GM19238 (cell line): ENCODE measurements at regions not wholly inside any gene's neighbourhood (a gene's known extent, or its start where the extent isn't known, plus 50 kb on each side); places are given as distances from the start of the nearest gene placed in this dataset.
"Not testable (repeated sequence)": the region's sequence is repeated elsewhere in the genome, so short reads cannot be mapped to it uniquely, and the experiment has no call there.

ENCODE experiments used
- DNase-seq: peaks from one replicate; pipeline ENCODE4 v3.0.0; 2011; ENCODE audit warnings: low spot score; ENCODE audit not compliant: insufficient read length

DNA sequence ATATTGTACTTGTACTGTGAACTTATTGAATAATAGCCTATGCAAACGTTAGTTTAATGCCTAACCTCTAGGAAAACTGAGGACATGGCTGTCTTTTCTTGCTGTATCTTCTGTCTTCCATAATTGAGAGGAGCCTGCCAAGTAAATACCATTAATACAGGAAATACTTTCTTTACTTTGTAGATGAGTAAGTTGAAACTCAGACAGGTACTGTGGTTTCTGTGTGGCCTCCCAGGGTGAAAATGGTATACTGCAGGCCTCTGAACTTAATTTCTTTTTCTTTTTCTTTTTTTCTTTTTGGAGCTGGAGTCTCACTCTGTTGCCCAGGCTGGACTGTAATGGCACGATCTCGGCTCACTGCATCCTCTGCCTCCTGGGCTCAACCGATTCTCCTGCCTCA is 208.8 kb upstream of the ADGRL4 start:
- DNase-seq, result no peak

DNA sequence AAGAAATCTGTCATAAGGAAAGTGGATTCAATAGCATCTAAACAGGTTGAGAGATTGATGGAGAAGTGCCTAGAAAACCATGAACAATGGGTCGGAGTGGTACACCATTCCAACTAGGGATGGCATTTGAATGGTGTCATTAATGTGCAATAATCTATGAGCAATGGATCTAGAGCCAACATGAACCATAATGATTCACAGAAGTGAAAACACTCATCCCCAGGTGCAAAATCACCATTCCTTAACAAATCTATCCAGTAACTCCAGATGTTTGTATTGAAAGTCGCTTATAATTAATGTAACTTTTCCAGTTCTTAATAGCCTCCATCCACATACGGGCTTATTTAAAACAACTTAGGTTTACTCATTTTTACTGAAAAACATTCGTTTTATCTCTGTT is 201.3 kb upstream of the ADGRL4 start:
- DNase-seq, result no peak

DNA sequence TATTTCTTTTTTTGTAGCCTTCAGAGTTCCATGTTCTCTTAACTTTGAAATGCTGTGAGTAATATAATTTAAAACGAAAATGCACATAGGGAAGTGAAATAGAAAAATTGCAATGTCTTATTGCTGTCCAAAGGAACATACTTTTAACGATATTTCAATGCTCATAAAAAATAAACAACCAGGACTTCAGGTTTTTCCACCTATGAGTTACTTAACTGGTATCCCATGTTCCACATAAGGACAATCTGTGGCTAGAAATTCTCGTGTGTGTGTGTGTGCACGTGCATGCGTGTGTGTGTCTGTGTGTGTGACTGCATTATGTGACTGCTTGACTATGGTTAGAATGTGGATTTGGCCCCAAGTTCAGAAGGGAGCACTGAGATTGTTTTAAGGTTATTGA is 200.8 kb upstream of the ADGRL4 start:
- DNase-seq, result no peak

DNA sequence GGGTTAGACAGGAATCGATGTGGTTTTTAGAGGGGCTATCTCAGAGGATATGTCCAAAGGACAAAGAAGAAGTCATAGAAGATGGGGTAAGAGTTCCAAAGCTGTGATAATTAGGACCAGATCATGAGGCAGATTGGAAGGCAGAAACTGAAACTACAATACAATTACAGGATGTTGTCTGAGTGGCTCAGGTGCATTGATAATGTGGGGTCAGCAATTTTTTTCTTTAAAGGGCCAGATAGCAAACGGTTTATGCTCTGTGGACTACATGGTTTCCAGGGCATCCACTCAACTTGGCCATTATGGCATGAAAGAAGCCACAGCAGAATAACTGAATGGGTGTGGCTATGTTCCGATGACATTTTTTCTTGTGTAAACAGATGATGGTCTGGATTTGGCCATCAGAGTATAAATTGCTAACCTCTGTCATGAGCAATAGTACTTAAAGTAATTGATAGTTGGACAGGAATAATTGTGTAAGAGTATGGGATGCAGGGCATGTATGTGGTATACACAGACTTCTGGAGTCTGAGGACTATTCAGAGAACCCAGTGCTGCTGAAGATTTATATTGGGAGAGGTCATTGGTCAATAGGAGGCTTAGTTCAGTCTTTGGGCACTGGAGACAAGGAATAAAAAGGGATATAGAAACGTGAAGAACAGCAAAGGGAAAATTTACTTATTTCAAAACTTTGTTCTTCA is 198.4 kb upstream of the ADGRL4 start:
- no peak for DNase-seq

DNA sequence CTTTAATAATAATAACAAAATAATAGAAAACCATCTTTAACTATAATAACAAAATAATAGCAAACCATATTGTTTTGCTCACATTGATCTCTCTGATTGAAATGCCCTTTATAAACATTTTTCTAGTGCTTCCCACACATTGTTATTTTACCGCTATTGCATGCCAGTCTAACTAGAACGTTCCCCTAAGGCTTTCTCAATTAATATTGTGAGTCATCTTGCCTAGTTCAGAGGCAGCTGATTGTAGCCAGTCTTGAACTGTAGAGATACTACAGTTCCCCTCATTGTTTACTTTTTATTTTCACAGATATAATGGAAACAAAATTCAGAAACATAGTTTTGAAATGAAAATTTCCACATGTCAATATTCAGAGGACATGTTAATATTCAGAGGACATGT is 192.3 kb upstream of the ADGRL4 start:
- DNase-seq, result no peak

DNA sequence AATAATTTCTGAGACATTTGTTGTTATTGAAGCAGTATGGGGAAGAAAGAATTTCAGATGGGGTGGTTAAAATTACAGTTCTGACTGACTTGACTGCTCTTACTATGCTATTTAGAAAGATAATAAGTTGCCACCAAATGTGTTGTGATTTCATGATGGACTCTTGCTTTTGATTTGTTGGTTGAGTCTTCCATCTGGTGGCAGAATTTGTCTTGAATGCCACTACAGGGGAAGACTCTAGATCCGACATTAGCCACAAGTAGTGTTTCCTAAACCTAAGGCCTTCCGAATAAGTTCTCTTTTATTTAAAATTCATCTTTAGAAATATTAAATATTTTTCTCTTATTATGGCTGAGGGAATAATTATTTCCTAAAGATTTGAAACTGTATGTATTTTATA is 190.9 kb upstream of the ADGRL4 start:
- DNase-seq, result no peak

DNA sequence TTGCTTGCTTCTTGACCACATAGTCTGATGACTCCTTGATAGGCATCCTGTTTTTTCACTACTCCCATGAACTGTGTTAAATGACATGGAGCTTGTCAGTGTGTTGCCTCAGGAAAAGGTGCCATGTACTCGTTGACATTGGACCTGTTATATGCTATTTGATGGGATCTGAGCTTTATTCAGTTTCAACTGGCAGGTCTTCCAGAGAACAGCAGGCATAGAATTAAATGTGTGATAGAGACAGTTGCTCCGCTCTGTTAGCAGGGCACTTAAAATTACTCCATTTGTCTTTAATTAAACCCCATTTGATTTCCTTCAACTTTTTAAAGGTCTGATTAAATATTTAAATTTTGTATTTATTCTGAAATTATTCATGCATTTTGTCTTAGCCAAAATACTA is 189.7 kb upstream of the ADGRL4 start:
- DNase-seq, result no peak

DNA sequence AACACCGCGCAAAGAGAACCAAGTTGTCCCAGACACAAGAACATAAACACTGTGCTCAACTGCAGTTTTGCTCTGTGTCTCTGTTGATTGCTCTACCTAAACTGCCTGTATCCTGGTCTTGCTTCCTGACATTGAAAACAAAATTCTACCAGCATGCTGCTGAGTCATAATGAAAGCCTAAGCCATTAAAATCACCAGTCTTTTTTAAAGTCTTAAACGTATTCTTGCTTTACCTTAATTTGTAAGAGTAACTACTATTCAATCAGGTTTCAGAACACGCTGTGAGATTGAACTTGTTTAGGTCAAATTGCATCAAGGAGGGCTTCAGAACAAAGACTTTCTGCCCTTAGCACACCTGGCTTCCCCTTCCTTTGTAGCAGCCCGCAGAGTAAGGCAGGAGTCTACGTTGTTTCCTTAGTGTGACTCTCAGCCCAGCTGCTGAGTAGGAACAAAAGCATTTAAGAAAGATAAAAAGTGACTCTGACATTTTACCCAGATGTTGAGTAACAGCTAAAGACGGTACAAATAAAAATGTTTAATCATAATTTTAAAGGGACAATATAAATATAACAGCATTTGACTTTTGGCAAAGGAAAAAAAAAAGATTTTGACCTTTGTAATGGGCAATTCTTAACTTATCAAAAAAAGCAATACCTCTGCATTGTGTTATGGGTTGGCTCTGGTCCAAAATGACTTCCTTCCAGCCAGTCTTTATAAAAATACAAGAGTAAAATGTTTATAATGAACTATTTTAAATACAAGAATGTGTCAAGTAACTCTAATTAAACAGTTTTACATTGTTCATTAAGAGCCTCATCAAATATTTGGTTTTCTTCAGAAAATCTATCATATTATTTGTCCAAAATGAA is 186.9 kb upstream of the ADGRL4 start:
- no peak for DNase-seq

DNA sequence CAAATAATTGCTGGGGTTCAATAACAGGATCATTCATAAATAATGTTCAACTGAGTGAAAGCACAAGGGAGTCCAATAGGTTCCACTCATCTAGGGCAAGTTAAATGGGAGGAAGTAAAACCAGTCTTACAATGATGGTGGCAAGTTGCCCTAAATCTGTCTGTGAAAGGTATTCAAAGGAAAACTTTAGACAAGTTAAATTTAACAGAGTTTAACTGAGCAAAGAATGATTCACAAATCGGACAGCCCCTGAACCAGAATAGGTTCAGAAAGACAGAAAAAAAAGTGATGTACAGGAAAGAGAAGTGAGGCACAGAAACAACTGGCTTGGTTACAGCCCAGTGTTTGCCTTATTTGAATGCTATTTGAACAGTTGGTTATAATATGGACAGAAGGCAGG is 183.5 kb upstream of the ADGRL4 start:
- no peak for DNase-seq

DNA sequence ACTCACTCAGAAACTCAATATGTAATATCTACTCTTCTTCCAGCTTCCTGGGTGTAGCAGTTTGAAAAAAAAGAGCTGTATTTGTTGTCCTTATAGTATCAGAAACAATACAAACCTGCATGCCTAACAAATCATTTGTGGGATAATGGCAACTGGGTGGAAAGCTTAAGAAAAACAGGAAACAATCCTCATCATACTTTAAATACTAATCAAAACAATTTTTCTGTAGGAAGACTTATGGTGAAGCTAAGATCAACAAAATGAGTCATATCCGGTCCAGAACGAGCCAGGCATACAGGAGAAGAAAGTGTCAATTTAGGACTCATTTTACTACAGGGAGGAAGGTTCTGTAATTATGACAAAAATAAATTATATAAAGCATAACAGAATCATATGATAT is 181.8 kb upstream of the ADGRL4 start:
- no peak for DNase-seq

DNA sequence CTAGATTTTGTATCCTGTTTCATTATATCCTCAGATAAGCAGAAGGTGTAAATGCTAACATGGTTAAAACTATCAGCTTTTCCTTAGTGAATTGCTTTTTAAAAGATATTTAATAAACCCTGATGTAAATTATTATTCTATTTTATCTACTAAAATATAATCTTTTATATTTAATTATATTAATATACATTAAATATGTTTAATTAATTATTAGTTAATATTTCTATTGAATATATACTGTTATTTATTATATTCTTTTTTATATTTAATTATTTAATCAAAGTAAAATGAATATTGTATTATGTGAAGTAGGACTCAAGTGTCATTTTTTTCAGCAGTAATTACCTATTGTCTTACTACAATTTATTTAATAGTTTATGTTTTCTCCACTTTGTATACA is 179.7 kb upstream of the ADGRL4 start:
- no peak for DNase-seq

DNA sequence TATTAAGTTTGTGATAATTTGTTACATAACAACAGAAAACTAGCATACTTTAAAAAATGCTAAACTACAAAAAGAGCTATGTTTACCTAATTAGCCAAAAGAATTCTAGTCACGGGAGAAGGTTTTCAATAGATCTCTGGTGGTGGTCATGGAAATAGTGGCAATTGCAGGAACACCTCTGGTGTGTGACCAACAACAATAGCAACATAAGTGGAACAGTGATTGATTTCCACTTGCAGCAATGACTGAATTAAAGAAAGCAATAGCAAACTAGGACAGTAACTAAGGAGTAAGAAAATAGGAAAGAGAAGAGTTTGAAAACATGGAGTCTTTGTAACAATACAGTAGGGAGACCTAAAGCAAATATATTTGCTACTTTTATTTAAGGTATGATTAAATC is 171.3 kb upstream of the ADGRL4 start:
- DNase-seq, result no peak

DNA sequence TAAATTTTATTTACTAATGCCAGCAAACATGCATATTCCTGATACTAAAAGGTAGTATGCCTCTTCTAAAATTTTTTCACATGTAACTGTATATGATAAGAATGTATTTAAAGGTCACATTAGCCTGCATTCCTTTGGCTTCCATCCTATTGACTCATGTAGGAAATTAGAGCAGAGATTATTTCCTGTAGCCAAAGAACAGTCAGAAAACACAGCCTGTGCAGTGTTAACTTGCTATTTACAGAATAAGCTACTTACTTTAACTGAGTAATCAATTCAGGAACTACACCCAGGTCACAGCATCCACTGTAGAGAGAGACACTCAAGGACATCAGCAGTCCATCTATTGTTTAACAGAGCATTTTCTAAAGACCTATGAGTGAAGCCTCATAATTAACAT is 154.5 kb upstream of the ADGRL4 start:
- DNase-seq, result no peak

DNA sequence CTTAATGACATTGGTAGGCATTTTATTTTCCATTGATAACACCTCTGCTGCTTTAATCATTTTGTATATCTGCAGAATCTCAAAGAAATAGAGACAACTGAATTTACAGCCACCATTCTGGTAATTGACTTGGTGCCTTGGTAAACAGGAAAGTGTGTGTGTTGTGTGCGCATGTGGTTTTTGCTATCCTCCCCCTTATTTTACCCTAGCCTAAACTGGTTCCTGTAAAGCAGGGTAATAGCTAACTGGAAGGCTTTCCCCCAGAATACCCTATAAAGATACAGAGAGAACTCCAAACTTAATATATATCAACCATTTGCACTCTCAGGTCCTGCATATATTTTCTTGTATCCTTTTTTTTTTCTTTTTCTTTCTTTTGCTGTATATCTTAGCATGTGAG is 149.5 kb upstream of the ADGRL4 start:
- DNase-seq, result no peak

DNA sequence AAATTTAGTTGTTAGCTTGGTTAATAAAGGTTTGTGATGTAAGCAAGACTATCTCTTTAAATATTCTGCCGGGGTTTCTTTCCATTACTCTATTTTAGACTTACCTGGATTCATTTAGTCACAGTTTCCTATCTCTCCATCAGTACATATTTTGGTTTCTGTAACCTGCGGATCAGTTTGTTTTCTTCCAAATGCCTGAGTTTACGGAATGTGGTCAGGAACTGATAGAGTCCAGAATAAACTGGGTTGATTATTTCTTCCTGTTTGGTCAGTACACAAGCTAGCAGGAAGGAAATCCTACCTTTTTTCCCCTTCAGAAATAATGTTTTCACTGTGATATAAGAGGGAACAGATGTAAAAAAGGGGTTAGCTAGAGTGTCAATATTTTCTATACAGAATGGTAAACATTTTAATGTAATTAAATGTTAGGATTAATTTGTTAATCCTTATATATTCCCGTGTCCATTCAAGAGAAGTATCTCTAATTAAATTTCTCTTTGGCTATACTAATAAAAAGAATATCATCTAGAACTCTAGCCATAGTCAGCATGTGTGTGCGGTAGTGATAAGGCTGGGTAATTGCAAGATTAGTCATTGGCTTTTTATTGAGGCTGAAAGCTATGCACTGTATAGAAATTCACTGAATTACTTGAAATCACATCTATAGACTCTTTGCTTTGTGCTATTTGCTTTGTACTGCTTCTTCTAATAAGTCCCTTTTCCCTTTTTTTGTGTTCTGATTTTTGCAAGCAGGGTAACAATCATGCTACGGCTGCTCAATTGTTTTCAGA is 144.7 kb upstream of the ADGRL4 start:
- DNase-seq, result no peak

DNA sequence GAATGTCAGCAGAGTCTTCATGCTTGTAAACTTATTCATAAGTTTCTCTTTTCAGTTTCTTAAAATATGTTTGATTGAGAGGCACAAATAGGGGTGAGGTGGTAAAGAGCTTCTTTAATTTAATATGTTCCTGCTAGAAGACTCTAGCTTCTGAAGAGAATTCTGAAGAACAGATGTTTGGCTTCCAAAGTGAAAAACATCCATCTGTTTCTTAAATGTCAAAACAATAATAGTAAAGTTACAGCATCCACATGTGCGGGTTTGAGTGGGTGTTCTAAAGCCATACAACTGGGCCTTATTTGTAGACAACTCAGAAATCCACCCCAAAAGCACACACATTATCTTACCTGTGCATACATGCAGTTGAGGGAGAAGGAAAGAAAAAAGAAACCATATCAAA is 144.0 kb upstream of the ADGRL4 start:
- DNase-seq, result no peak

DNA sequence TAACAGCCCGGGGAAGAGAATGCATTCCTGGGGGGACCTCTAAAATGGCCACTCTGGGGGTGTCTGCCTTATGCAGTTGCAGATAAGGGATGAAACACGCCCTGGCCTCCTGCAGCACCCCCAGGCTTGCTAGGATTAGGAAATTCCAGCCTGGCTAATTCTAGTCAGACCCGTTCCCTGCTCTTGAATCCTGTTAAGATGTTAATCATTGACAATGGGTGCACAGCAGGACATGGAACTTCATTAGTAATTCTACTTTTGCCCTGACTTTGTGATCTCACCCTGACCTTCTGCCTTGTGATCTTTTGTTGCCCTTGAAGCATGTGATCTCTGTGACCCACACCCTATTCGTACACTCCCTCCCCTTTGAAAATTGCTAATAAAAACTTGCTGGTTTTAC is 131.7 kb upstream of the ADGRL4 start:
- DNase-seq, result not testable (repeated sequence)

DNA sequence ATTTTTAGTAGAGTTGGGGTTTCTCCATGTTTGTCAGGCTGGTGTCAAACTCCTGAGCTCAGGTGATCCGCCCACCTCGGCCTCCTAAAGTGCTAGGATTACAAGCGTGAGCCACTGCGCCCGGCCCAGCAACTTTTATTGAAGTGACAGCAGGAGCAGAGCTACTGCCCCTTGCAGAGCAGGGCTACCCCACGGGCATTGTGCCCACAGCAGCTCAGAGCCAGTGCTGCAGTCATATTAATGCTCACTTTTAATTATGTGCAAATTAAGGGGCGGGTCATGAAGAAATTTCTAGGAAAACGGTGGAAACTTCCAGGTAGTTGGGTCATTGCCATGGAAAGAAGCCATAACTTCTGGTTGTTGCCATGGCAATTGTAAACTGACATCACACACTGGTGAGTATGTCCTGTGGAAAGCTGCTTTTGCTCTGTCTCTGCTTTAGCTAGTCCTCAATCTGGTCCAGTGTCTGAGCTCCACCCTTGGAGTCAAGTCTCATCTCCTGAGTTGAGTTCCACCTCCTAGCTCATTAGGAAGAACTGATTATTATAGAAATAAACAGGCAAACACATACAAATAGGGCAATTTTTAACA is 127.3 kb upstream of the ADGRL4 start:
- no peak for DNase-seq

DNA sequence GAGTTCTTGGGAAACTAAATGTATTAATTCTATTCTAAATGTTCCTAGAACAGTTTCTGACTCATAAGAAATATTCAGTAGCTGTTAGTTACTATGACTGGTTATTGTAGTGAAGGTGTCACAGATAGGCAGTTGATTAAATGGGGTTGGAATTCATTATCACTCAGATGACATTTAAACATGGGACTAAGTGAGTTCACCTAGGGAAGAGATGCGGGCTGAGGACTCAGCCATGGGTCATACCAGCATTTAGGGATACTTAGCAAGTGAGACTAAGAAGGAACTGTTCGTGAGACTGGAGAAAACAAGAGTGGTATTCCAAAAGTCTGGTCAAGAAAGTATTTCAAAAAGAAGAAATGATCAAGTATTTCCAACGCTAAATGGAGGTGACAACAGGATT is 125.1 kb upstream of the ADGRL4 start:
- no peak for DNase-seq

DNA sequence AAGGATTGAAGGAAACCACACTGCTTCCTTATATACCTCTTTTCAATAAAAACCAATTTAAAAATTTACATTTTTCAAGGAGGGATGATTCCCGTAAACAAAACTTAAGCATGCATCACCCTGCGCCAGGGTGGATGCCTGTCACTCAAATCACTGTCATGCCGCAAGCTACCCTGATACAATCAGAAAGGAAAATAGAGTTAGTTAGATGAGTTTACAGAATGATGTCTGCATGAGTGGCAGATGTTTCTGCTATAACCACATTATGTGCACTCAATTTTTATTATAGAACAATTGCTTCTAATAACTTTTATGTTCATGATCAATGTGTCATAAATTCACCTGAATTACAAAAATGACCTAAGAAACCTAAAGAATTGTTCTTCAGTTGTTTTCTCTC is 123.4 kb upstream of the ADGRL4 start:
- no peak for DNase-seq

DNA sequence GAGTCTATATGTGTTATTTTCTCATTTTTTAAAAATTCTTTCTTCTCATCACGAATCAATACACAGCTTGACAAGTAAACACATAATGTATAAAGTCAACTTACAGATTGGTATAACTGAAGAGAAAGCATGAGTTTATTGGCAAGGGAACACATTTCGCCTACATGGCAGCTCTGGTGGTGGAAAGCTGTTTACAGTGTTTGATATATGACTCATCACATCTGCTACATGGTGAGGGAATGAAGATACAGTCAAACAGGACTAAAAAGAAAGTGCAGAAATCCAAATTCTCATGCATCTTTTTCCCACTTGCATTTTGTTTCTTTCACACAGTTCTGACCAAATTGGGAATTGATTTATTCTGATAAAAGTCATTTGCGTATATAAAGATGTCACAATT is 122.2 kb upstream of the ADGRL4 start:
- DNase-seq, result no peak

DNA sequence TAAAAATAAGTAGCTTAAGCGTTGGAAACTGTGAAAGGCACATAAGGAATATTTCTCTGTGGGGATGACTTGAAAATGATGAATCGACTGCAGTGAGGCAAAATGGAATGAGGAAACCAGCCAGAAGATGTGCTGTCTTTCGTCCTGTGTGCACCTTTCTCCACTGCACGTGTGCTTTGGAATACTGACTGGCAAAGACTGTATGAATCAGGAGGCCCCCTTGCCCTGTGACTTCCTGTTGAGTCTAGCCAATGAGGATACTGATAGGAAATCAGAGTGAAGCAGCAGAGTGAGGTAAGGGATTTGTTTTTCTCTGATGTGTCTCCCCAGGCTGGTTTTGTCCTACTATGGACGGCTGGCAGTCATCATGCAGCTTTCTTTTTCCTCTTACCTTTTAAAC is 118.2 kb upstream of the ADGRL4 start:
- no peak for DNase-seq
